A673 (cell line): ENCODE measurements at regions not wholly inside any gene's neighbourhood (a gene's known extent, or its start where the extent isn't known, plus 50 kb on each side); places are given as distances from the start of the nearest gene placed in this dataset.

Source experiments
- BruUV-seq: library from RNA; stranded (reverse); fragments of 400-500 nt; replicated peaks from 2 replicates; lab custom pipeline; 2021; lab: Mats Ljungman, UMichigan
- CTCF ChIA-PET: fragments of 300-600 bp; sonication (Branson Sonifier 250); formaldehyde crosslinking; loops from one replicate; lab custom pipeline; 2022; ENCODE audit warnings: antibody characterized with exemption; lab: Charles Lee
- POLR2A ChIA-PET: fragments of 300-600 bp; sonication (Branson Sonifier 250); formaldehyde crosslinking; loops from one replicate; lab custom pipeline; 2022; ENCODE audit warnings: antibody characterized with exemption; ENCODE audit not compliant: low non-redundant PET; lab: Charles Lee
- DNase-seq: peaks from one replicate; pipeline ENCODE4 v3.0.0-alpha.2; 2015; ENCODE audit warnings: low spot score
- H3K27ac ChIP-seq: fragments of 200-600 bp; sonication (generic); 2 replicates; pipeline ENCODE4 v1.5.1; 2016; ENCODE audit warnings: mixed run types, low read depth, mild to moderate bottlenecking, mixed read lengths, antibody characterized with exemption, low read length; ENCODE audit not compliant: poor library complexity, severe bottlenecking
- H3K27me3 ChIP-seq: fragments of 200-600 bp; sonication (generic); replicated peaks from 2 replicates; pipeline ENCODE4 v1.6.1; 2017; ENCODE audit warnings: mixed run types, low read depth, mild to moderate bottlenecking, mixed read lengths, antibody characterized with exemption, low read length; ENCODE audit not compliant: insufficient read depth, poor library complexity
- H3K36me3 ChIP-seq: fragments of 200-600 bp; sonication (generic); 2 replicates; pipeline ENCODE4 v1.6.1; 2016; ENCODE audit warnings: mixed run types, mild to moderate bottlenecking, mixed read lengths, antibody characterized with exemption, low read length; ENCODE audit not compliant: insufficient read depth, poor library complexity, severe bottlenecking
- H3K4me1 ChIP-seq: fragments of 200-600 bp; sonication (generic); 2 replicates; pipeline ENCODE4 v1.6.1; 2017; ENCODE audit warnings: mixed run types, mild to moderate bottlenecking, mixed read lengths, antibody characterized with exemption, low read length; ENCODE audit not compliant: insufficient read depth, poor library complexity, severe bottlenecking
- H3K4me3 ChIP-seq: fragments of 200-600 bp; sonication (generic); 2 replicates; pipeline ENCODE4 v1.5.1; 2016; ENCODE audit warnings: low read depth, mixed run types, mild to moderate bottlenecking, mixed read lengths, low read length; ENCODE audit not compliant: poor library complexity, severe bottlenecking
- H3K9me3 ChIP-seq: fragments of 200-600 bp; sonication (generic); 2 replicates; pipeline ENCODE4 v1.6.1; 2016; ENCODE audit warnings: mixed run types, low read depth, mild to moderate bottlenecking, mixed read lengths, antibody characterized with exemption, low read length; ENCODE audit not compliant: poor library complexity, severe bottlenecking
- EZH2 ChIP-seq: fragments of 200-600 bp; sonication (generic); IDR thresholded peaks from 2 replicates; pipeline ENCODE4 v1.6.1; 2017; ENCODE audit warnings: borderline replicate concordance, low read depth, mild to moderate bottlenecking, mixed read lengths, antibody characterized with exemption, low read length; ENCODE audit not compliant: poor library complexity, severe bottlenecking
- intact Hi-C: fragments of 100-400 bp; cut with micrococcal nuclease; formaldehyde crosslinking; loops from one replicate; pipeline ENCODE4 v1.10.0; 2022; ENCODE audit not compliant: unreplicated experiment
- TF ChIP-seq, protein P1 (sequence below): fragments of 300-800, 200-600 bp; sonication (generic); conservative IDR thresholded peaks from 2 replicates; pipeline ENCODE4 v1.5.1; 2017; ENCODE audit warnings: low read depth, mild to moderate bottlenecking, antibody characterized with exemption, low read length, moderate library complexity, mixed read lengths

- CTCF ChIA-PET: no interaction called here
- no TSS peak for BruUV-seq
- Histone ChIP-seq H3K27ac (no peak overlapping the region), H3K9me3 (peaks cover 15% of the 10 kb centered on the region), H3K27me3 (peaks cover 55% of the 10 kb centered on the region), H3K4me1 (peaks cover 3% of the 10 kb centered on the region), H3K36me3 (no peaks in the 10 kb centered on the region), H3K4me3 (no peak overlapping the region)
- no peak for DNase-seq
- TF ChIP-seq, protein P1, sequence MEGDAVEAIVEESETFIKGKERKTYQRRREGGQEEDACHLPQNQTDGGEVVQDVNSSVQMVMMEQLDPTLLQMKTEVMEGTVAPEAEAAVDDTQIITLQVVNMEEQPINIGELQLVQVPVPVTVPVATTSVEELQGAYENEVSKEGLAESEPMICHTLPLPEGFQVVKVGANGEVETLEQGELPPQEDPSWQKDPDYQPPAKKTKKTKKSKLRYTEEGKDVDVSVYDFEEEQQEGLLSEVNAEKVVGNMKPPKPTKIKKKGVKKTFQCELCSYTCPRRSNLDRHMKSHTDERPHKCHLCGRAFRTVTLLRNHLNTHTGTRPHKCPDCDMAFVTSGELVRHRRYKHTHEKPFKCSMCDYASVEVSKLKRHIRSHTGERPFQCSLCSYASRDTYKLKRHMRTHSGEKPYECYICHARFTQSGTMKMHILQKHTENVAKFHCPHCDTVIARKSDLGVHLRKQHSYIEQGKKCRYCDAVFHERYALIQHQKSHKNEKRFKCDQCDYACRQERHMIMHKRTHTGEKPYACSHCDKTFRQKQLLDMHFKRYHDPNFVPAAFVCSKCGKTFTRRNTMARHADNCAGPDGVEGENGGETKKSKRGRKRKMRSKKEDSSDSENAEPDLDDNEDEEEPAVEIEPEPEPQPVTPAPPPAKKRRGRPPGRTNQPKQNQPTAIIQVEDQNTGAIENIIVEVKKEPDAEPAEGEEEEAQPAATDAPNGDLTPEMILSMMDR: no peak
- no peak for TF ChIP-seq EZH2
- intact Hi-C loops: no loop called here
- POLR2A ChIA-PET: no interaction called here
Measured at GRCh38 chr16:86026171-86026910, 127.4 kb downstream of the IRF8 start.

- intact Hi-C loops: no loop called here
- no TSS peak for BruUV-seq
- Histone ChIP-seq H3K9me3 (peaks cover 15% of the 10 kb centered on the region), H3K4me1 (peaks cover 3% of the 10 kb centered on the region), H3K27me3 (peaks cover 54% of the 10 kb centered on the region), H3K27ac (no peak overlapping the region), H3K4me3 (no peak overlapping the region), H3K36me3 (no peaks in the 10 kb centered on the region)
- POLR2A ChIA-PET: no interaction called here
- TF ChIP-seq, protein P1: no peak
- TF ChIP-seq EZH2: no peak
- no peak for DNase-seq
- CTCF ChIA-PET: interaction anchor here (0.5 kb wide), 1 partner anchor 316 kb away, joined by 3 read pairs; no protein-coding TSS in a partner anchor
Measured at GRCh38 chr16:86026916-86027315, 128.0 kb downstream of the IRF8 start.

- H3K4me1 ChIP-seq: peaks cover 3% of the 10 kb centered on the region
- H3K36me3 ChIP-seq: no peaks in the 10 kb centered on the region
- DNase-seq: no peak
- BruUV-seq: no TSS peak
- CTCF ChIA-PET: interaction anchor here (0.5 kb wide), 1 partner anchor 316 kb away, joined by 3 read pairs; no protein-coding TSS in a partner anchor
- H3K4me3 ChIP-seq: no peak overlapping the region
- peaks cover 15% of the 10 kb centered on the region for H3K9me3 ChIP-seq
- H3K27me3 ChIP-seq: peaks cover 52% of the 10 kb centered on the region
- no peak for TF ChIP-seq EZH2
- TF ChIP-seq, protein P1: no peak
- POLR2A ChIA-PET: no interaction called here
- H3K27ac ChIP-seq: no peak overlapping the region
- intact Hi-C loops: no loop called here
Measured at GRCh38 chr16:86027373-86028126, 128.6 kb downstream of the IRF8 start.
